Daoy (cell line): ENCODE measurements at regions not wholly inside any gene's neighbourhood (a gene's known extent, or its start where the extent isn't known, plus 50 kb on each side); places are given as distances from the start of the nearest gene placed in this dataset.
"Not testable (repeated sequence)": the region's sequence is repeated elsewhere in the genome, so short reads cannot be mapped to it uniquely, and the experiment has no call there.

Source experiments
- DNase-seq: peaks from one replicate; pipeline ENCODE4 v3.0.0-alpha.2; 2015; ENCODE audit warnings: low read depth

DNA sequence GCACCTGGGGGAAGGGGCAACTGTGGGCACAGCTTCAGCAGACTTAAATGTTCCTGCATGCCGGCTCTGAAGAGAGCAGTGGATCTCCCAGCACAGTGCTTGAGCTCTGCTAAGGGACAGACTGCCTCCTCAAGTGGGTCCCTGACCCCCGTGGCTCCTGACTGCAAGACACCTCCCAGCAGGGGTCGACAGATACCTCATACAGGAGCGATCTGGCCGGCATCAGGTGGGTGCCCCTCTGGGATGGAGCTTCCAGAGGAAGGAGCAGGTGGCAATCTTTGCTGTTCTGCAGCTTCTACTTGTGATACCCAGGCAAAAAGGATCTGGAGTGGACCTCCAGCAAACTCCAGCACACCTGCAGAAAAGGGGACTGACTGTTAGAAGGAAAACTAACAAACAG is 871.5 kb downstream of the DIAPH3 start:
- DNase-seq, result not testable (repeated sequence)

DNA sequence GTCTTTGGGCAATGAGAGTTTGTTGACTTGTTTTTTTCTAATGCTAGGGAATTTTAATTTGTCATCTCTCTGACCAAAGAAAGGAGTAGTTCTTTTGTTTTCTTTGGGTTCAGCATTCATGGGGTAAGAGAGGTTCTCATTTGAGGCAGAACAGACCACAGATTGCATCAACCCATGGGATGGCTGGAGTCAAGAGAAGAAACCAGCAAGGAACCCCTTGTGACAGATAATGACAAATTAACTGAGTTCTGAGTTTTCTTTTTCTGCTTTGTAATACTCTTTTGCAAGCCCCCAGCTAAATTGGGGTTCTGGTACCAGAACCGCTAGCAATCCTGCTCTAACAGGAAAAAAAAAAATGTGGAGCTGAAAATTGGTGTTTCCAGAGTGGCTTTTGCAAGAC is 864.1 kb downstream of the DIAPH3 start:
- no peak for DNase-seq

DNA sequence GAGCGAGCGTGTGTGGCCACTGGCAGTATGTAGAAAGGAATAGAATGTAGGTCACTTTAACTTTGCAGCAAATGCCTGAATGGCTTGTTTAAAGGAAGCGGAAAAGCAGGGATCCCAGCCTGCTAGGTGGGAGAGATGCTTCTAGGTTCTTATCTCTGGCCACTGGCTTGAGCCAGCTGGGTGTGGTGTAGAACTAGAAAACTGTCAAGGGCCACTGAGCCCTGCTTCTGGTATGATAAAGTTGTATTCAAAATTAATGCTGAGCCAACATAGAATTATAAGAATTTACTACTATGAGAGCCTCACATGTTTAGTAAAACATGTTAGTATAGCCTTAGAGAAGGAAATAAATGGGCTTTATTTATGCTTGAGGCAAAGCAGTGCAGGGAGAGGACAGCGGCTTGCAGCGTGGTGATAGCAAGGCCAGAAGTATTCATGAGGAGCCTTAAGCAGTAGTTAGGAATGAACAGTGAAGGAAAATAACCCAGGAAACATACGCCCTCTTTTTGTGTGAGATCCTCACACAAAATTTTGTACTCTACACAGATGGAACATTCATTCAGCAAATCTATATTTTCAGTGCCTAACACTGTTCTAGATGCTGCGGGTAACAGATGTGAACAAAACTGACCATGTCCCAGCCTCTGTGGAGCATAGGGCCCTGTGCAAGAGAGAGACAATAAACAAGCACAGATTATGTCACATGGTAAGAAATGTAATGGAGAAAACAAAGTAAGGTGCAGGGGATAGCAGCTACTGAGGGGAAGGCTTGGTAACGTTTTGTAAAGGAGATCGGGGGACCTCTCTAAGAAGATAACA is 863.2 kb downstream of the DIAPH3 start:
- DNase-seq, result no peak

DNA sequence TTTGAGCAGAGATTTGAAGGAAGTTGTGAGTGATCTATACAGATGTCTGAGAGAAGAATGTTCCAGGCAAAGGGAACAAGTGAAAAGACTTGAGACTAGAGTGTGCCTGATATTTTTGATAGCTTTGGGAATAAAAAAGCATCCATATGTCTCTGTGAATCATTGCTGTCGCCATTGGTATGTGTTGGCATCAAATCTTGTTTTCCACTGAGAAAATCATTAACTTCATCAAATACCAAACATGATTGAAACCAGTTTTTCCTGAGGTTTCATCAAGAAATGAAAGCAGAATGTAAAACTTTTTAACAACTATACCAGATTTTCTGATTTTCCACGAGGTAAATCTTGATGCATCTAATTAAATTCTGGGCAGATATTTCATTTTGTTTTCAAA is 862.6 kb downstream of the DIAPH3 start:
- DNase-seq, result no peak

DNA sequence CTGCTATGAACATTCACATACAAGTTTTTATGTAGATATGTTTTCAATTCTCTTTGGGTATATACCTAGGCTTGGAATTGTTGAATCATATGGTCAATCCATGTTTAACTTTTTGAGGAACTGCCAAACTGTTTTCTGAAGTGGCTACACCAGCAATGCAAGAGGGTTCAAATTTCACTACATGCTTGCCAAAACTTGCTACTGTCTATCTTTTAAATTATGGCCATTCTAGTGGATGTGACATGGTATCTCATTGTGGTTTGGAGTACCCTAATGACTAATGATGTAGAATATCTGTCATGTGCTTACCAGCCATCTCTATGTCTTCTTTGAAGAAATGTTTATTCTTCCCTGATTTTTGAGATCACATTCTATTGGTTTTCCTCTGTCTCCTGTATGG is 860.3 kb downstream of the DIAPH3 start:
- no peak for DNase-seq

DNA sequence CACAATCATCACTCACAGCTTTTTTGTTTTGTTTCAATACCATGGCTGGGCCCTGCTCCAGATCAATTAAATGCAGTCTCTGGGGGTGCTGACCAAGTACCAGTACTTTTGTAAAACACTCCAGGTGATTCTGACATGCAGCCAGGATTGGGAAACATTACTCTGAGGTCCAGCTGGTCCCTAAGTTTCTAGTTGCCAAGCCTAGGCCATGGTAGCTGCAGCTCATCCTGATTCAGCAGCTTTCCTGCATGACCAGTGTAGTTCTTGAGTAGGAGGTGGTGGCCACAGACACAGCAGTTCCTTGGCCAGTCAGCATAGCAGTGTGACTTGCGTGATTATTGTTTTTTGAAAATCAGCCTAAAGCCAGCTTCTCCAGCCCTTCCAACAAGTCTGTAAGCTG is 859.1 kb downstream of the DIAPH3 start:
- DNase-seq, result no peak

DNA sequence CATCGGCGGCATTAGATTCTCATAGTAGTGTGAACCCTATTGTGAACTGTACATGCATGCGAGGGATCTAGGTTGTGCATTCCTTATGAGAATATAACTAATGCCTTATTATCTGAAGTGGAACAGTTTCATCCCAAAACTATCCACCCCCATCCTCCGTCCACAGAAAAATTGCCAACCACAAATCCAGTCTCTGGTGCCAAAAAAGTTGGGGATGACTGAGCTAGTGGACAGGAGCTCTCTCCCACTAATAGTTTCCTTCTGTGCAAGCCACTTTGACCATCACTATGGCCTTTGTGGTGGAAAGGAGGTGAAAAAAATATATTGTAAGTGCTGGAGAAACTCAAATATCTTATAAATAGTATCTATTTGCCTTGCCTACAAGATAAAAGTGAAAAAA is 857.8 kb downstream of the DIAPH3 start:
- no peak for DNase-seq

DNA sequence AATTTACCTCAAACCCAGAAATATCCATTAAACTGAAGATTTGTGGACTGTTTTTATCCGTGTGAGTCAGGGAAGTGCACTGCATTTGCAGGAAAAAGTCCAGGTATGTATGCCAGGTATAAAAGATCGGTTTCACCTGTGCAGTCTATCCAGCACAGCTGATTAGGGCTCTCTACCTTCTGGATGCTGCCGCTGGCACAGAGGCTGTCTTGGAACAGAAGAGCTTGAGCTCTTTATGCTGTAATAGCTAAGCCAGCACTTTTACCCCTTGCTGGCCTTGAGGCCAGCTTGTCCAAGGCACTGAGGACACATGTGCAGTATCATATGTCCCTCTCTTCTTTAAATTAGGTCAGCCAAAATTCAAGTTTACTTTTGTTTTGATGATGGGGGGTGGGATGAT is 851.0 kb downstream of the DIAPH3 start:
- no peak for DNase-seq

DNA sequence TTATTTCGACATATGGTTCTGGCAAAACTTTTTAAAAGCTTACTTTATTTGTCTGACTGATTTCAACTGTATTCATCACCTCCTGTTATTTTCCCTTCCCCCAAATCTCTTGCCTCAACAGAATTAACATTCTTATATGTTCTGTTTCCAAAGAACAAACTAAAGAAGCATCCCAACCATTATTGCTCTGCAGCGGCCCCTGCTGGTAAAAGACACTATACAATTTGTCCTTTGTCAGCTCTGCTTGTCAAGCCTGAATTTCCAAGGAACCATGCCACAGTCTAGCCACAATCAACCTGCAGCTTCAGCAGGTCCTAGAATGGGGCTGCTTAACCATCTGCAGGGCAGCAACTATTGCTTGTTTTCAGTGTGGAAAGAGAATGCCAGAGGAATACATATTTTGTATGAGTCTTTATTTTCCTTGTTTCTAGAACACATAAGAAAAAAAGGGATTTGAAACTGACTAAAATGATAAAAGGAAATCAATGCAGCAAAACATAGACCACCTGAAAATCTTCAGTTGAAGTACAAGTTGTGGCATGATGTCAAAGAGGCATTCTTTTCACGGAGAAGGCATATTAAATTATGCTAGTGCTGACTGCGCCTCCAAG is 845.3 kb downstream of the DIAPH3 start:
- DNase-seq, result peak; percentile 0

DNA sequence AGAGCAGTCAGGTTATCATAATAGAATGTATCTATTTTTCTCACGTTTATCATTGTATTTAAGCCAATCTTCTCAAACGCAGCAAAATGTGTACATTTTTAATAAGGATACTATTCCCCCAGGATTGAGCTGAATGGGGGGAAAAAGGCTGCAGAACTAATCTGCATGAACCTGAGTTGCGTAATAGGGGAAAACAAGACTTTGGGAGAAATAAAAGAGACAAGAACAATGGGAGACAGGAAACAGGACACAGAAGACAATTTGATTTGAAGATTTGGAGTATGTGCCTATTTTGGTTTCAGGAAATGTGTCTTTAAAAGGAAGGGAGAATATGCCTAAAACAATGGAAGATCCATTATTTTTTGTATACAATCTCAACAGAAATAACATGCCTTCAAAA is 844.5 kb downstream of the DIAPH3 start:
- DNase-seq, result no peak

DNA sequence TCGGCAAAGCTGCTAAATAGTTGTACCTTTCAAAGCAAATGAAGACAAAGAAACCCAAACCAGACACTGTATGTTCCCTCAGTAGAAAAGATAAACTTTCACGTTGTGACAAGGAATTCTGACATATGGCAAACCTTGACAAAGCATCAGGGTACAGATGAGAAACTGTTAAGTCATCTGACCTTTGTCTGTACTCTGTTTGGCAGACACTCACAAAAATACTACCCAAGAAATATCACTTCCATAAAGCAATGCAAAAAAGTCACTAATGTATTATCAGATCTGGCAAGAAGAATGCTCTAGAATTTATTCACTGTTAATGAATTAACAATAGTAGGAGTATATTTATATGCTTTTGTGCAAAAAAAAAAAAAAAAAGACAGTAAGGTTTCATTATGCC is 843.7 kb downstream of the DIAPH3 start:
- no peak for DNase-seq

DNA sequence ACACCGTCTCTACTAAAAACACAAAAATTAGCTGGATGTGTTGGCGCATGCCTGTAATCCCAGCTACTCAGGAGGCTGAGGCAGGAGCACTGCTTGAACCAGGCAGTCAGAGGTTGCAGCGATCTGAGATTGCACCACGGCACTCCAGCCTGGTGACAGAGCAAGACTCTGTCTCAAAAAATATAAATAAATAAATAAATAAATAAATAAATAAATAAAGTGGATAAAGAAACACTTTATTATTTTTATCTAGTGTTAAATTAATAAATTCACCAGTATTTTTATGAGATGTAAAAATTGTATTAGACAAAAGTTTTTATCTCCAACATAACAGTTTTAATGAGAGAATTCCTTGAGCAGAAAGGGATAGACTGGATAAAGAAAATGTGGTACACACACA is 839.3 kb downstream of the DIAPH3 start:
- not testable (repeated sequence) for DNase-seq

DNA sequence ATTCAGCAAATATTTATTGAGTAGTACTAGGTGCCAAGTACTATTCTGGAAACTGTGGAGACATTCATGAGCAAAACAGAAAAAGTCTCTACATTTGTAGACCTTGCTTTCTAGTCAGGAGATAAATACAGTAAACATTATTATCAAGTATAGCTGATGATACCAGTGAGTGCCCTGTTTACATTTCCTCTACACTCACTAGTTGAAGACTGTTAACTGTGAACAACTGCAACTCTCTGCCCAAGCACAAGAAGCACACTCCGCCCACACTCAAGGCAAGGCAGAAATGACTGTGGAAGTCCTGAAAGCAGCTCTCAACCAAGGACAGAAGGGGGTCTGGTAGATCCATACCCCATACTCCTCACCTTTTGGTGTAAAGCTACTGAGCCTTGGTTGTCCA is 837.0 kb downstream of the DIAPH3 start:
- no peak for DNase-seq

DNA sequence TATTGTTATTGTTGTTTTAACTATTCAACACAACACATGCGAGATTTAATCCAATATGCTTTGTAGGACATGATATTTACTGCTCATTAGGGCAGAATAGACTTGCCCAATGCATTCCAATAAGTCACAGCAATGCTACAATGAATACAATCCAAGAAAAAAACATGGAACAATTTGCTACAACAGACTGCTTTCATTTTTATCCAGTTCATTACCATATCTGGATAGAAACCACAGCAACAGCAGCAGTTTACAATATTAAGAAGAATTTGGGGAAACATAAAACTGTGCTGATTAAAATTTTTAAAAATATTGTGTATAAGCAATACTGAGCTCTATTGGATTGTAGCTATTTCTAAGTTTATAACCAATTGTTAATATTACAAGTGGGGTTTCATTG is 833.0 kb downstream of the DIAPH3 start:
- no peak for DNase-seq

DNA sequence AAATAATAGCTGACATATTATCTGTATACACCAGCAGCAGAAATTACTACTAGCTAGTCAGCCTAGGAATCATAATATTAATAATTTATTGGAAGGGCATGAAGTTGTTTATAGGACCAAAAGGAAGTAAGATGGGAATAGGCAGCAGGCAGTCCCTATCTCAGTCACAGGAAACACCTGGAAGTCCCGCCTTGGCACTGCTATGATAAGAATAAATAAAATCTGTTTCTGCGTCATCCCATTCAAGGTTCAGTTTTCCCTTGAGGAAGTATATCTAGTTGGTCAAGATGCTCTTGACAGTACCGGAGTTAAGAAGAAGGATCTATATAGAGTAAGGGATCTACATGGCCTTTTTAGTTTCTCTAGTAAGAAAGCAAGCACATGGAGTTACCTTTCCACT is 830.8 kb downstream of the DIAPH3 start:
- no peak for DNase-seq

DNA sequence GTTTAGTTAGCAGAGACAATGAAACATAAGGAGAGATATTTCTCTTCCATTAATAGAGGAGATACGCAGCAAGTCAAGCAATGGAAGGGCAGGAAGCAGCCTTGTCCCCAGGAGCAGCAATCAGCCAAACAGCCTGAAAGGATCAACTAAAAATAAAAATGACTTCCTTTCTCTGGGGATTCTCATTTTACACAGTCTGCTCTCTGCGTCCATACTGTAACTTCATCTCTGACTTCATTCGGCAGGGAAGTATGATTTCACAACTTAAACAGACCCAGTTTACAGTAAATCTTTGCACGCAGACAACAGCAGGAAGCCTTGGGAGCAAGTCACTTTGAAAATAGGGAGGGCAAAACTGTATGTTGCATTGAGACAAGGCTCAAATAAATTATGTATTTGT is 826.7 kb downstream of the DIAPH3 start:
- no peak for DNase-seq

DNA sequence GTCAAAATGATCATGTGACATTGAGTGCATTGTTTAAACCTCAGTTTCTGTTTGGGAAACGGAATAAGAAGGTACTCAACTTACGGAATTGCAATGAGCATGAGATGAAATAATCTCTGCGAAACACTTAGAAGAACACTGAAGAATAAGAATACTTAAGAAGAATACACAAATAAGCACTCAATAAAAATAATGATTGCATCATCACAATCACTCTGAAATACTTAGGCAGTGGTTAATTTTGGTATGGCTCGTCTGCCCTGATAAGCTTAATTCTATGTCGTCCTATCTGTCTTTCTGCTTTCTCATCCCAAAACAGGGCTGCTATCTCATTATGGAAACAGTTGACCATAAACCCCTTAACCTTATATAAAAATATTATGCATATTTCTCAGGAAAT is 823.6 kb downstream of the DIAPH3 start:
- DNase-seq, result no peak

DNA sequence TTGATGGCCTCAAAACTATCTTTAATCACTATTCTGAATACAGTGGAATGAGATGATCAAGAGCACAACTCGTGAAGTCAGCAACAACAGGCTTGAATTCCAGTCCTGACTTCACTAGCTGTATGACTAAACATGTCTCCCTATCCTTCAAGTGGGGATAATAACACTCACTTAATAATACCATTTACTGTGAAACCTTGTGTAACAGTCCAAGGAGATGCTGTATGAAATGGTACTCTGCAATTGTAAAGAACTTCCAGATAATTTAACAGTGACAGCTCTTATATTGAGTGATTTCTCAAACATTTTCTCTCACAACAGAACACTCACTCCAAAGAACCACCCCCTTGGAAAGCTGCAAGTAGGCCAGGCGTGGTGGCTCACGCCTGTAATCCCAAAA is 823.1 kb downstream of the DIAPH3 start:
- no peak for DNase-seq

DNA sequence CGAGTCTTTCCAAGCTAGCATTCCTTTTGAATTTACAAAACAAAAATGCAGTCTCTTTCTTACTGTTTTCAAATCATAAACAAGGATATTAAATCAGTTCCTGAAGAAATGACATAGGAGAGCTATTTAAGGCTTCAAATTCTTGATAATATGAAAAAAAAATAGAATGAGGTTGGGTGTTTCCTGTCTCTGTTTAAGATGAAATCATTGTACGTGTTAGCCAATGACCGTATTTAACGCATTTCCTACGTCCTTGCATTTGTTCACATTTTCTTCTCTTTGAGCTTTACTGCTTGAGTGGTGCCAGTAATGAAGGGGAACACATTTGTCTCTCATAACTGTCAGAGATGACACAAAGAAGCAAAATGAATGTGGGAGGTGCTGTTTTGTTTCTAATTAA is 821.3 kb downstream of the DIAPH3 start:
- DNase-seq, result no peak

DNA sequence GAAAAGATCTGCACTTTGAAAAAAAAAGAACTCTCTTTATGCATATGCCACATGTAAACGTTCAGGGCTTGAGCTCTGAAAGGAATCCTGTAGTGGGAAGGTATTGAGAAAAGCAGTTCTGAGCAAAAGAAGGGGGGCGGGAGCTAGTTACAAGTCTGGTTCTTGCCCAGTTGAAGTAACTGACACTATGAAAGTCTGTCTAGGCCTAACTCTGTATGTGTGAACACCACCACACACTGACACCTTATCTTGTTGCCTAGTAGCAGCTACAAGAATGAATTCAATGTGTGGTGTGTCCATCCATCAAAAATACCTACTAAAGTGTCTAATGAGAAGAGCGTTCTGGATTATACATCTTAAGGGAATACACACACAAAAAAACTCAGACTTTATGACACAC is 820.6 kb downstream of the DIAPH3 start:
- no peak for DNase-seq

DNA sequence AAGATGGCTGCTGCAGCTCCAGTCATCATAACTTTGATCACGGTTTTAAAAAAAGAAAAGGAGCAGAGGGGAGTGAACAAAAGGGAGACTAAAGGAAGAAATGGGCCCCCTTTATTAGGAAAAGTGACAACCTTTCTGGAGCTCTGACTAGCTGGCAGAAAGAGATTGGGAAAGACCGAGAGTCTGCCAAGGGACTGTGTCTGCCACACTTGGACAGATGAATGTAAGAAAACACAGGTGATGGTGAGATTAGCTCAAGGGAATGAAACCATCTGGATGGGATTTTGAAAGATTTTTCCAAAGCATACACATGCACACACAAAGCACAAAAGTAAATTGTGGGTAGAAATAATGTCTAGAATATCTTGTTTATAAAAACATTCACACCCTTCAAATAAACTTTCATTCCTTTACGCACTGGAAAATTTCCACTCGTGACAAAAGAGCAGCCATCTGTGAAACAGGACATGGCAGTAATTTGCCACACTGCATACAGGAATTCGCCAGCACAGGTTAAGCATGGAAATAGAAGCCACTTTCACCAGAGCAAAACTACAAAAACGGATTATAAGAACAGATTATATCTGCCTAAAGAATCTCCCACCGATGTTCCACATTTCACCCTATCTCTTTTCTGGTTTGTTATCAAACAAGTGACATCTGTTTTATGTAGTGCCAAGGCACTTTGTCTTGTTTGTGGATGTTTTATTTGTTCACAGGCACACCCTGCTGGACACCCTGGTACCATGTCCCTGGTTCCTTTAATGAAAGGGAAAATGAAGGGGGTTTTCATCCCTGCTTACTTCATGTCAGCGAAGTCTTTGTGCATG is 819.5 kb downstream of the DIAPH3 start:
- no peak for DNase-seq

DNA sequence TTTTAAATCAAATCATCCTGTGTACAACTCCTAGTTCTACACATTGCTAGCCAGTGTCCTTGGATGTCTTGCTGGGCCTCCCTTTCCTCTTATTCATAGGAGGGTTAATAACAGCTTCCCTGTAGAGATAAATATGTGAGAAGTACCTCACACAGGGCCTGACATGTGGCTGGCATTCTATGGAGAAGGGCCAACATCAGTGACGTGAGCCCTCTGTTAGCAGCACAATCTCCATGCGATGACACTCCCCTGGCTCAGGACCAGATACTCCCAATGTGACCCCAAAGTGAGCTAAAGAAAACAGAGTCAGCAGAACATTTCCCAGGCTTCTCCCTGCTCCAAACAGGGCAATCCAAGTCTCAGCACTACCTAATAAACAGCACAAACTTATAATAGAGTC is 818.4 kb downstream of the DIAPH3 start:
- no peak for DNase-seq
